ENCODE measurements at regions not wholly inside any gene's neighbourhood (a gene's known extent, or its start where the extent isn't known, plus 50 kb on each side); places are given as distances from the start of the nearest gene placed in this dataset.
A peak's percentile ranks its signal among the peaks of the same experiment; 100 is the strongest.

GRCh38 chr13:73691891-73692290, 442.3 kb downstream of the KLF12 start:
- H3K36me3 Mint-ChIP-seq, result peaks cover 82% of the 10 kb centered on the region

GRCh38 chr13:73687929-73688328, 446.3 kb downstream of the KLF12 start:
- peaks cover 37% of the 10 kb centered on the region for H3K36me3 ChIP-seq (ENCODE audit: control insufficient read depth, insufficient read depth, low read length)
- no peaks in the 10 kb centered on the region for H3K4me1 ChIP-seq (ENCODE audit: control insufficient read depth, insufficient read depth, low read length, poor library complexity, severe bottlenecking)
- H3K4me3 ChIP-seq (ENCODE audit: low read depth, low read length), result no peak overlapping the region
- H3K4me3 Mint-ChIP-seq, result no peak overlapping the region
- H3K27ac ChIP-seq (ENCODE audit: insufficient read depth, low read length, poor library complexity, severe bottlenecking), result no peak overlapping the region
- DNase-seq, result no peak
- no peaks in the 10 kb centered on the region for H3K9me3 Mint-ChIP-seq
- ATAC-seq (ENCODE audit: low read depth in 2 of 2), result no peak
- no peaks in the 10 kb centered on the region for H3K9me3 ChIP-seq (ENCODE audit: control insufficient read depth in 2 of 2, low read length in 2 of 2)
- H3K4me1 Mint-ChIP-seq, result peaks cover 0 to 18% (median 8%) of the 10 kb centered on the region in 4 donors
- no peak overlapping the region for H3K27ac Mint-ChIP-seq
- no peaks in the 10 kb centered on the region for H3K27me3 Mint-ChIP-seq
- peaks cover 52% of the 10 kb centered on the region for H3K36me3 Mint-ChIP-seq
- no peaks in the 10 kb centered on the region for H3K27me3 ChIP-seq (ENCODE audit: control insufficient read depth, insufficient read depth, low read length)

More at GRCh38 chr13:73691891-73692290, 442.3 kb downstream of the KLF12 start:
- peaks cover 0 to 8% (median 2%) of the 10 kb centered on the region in 4 donors for H3K4me1 Mint-ChIP-seq
- H3K4me3 Mint-ChIP-seq, result no peak overlapping the region
- Histone ChIP-seq H3K9me3 (ENCODE audit: control insufficient read depth in 2 of 2, low read length in 2 of 2) (no peaks in the 10 kb centered on the region), H3K27me3 (ENCODE audit: control insufficient read depth, insufficient read depth, low read length) (no peaks in the 10 kb centered on the region), H3K4me1 (ENCODE audit: control insufficient read depth, insufficient read depth, low read length, poor library complexity, severe bottlenecking) (no peaks in the 10 kb centered on the region), H3K4me3 (ENCODE audit: low read depth, low read length) (no peak overlapping the region), H3K36me3 (ENCODE audit: control insufficient read depth, insufficient read depth, low read length) (peaks cover 55% of the 10 kb centered on the region), H3K27ac (ENCODE audit: insufficient read depth, low read length, poor library complexity, severe bottlenecking) (no peak overlapping the region)
- peak overlapping the region in 1 of 3 donors; percentile 44 for H3K27ac Mint-ChIP-seq
- H3K27me3 Mint-ChIP-seq, result no peaks in the 10 kb centered on the region
- DNase-seq, result no peak
- no peak for ATAC-seq (ENCODE audit: low read depth in 2 of 2)
- no peaks in the 10 kb centered on the region for H3K9me3 Mint-ChIP-seq

GRCh38 chr13:73687087-73687486, 447.1 kb downstream of the KLF12 start:
- no peak overlapping the region for H3K4me3 Mint-ChIP-seq
- ATAC-seq (ENCODE audit: low read depth in 2 of 2), result no peak

DNA sequence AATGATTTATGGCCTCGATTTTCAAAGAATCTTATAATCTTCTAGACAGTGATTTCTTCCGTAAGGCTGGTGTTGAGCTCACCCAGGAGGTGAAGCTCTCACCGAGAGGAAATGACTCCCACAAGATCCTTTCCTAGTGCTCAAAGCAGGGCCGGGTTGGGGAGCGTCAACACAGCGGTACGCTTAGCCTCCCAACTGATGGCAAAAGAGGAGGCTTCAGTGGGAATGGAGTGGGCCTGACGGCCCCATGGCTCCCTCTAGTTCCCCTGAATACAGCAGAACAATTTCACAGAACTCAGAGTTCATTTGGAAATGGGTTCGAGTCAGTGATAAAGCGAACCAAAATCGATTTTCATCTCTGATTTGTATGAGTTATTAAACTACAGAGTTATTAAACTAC, 449.5 kb downstream of the KLF12 start:
- Histone ChIP-seq H3K27me3 (ENCODE audit: control insufficient read depth, insufficient read depth, low read length) (no peaks in the 10 kb centered on the region), H3K36me3 (ENCODE audit: control insufficient read depth, insufficient read depth, low read length) (peaks cover 18% of the 10 kb centered on the region), H3K4me3 (ENCODE audit: low read depth, low read length) (no peak overlapping the region), H3K27ac (ENCODE audit: insufficient read depth, low read length, poor library complexity, severe bottlenecking) (no peak overlapping the region), H3K4me1 (ENCODE audit: control insufficient read depth, insufficient read depth, low read length, poor library complexity, severe bottlenecking) (no peaks in the 10 kb centered on the region), H3K9me3 (ENCODE audit: control insufficient read depth in 2 of 2, low read length in 2 of 2) (no peaks in the 10 kb centered on the region)
- no peaks in the 10 kb centered on the region for H3K27me3 Mint-ChIP-seq
- no peak overlapping the region for H3K4me3 Mint-ChIP-seq
- no peak for DNase-seq
- no peak overlapping the region for H3K27ac Mint-ChIP-seq
- no peak for ATAC-seq (ENCODE audit: low read depth in 2 of 2)
- no peaks in the 10 kb centered on the region for H3K9me3 Mint-ChIP-seq
- peaks cover 39% of the 10 kb centered on the region for H3K36me3 Mint-ChIP-seq
- peaks cover 0 to 19% (median 12%) of the 10 kb centered on the region in 4 donors for H3K4me1 Mint-ChIP-seq

More at GRCh38 chr13:73687087-73687486, 447.1 kb downstream of the KLF12 start:
- no peaks in the 10 kb centered on the region for H3K9me3 ChIP-seq (ENCODE audit: control insufficient read depth in 2 of 2, low read length in 2 of 2)
- H3K9me3 Mint-ChIP-seq, result no peaks in the 10 kb centered on the region
- peak overlapping the region in 2 of 3 donors; percentile 21 to 48 for H3K27ac Mint-ChIP-seq
- no peaks in the 10 kb centered on the region for H3K27me3 Mint-ChIP-seq
- no peaks in the 10 kb centered on the region for H3K4me1 ChIP-seq (ENCODE audit: control insufficient read depth, insufficient read depth, low read length, poor library complexity, severe bottlenecking)
- H3K27me3 ChIP-seq (ENCODE audit: control insufficient read depth, insufficient read depth, low read length), result no peaks in the 10 kb centered on the region
- H3K36me3 Mint-ChIP-seq, result peaks cover 51% of the 10 kb centered on the region
- H3K4me3 ChIP-seq (ENCODE audit: low read depth, low read length), result no peak overlapping the region
- H3K4me1 Mint-ChIP-seq, result peaks cover 0 to 19% (median 10%) of the 10 kb centered on the region in 4 donors
- H3K27ac ChIP-seq (ENCODE audit: insufficient read depth, low read length, poor library complexity, severe bottlenecking), result no peak overlapping the region
- no peak for DNase-seq
- H3K36me3 ChIP-seq (ENCODE audit: control insufficient read depth, insufficient read depth, low read length), result peaks cover 29% of the 10 kb centered on the region

DNA sequence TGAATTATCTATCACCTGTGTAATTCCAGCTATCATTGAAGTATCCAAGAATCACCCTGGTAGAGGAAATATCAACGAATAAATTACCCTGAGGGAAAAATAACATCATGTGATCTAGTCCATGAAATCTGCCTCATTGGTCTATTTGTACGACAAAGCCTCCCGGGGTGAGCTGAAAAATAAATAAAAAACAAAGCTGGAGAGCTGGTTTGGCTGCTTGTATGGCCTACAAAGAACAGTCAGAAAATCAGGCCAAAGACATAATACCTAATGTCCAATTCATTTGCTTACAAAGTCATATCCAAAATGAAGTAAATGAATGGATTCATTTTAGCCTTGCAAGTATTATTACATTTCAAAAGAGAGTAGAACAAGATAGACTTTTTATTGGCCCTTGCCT, 449.9 kb downstream of the KLF12 start:
- no peak overlapping the region for H3K27ac Mint-ChIP-seq
- H3K27me3 Mint-ChIP-seq, result no peaks in the 10 kb centered on the region
- H3K27me3 ChIP-seq (ENCODE audit: control insufficient read depth, insufficient read depth, low read length), result no peaks in the 10 kb centered on the region
- no peak for DNase-seq
- peaks cover 14% of the 10 kb centered on the region for H3K36me3 ChIP-seq (ENCODE audit: control insufficient read depth, insufficient read depth, low read length)
- H3K4me3 Mint-ChIP-seq, result no peak overlapping the region
- no peaks in the 10 kb centered on the region for H3K9me3 ChIP-seq (ENCODE audit: control insufficient read depth in 2 of 2, low read length in 2 of 2)
- peaks cover 35% of the 10 kb centered on the region for H3K36me3 Mint-ChIP-seq
- no peaks in the 10 kb centered on the region for H3K4me1 ChIP-seq (ENCODE audit: control insufficient read depth, insufficient read depth, low read length, poor library complexity, severe bottlenecking)
- ATAC-seq (ENCODE audit: low read depth in 2 of 2), result no peak
- H3K4me3 ChIP-seq (ENCODE audit: low read depth, low read length), result no peak overlapping the region
- no peaks in the 10 kb centered on the region for H3K9me3 Mint-ChIP-seq
- H3K27ac ChIP-seq (ENCODE audit: insufficient read depth, low read length, poor library complexity, severe bottlenecking), result no peak overlapping the region
- peaks cover 0 to 17% (median 12%) of the 10 kb centered on the region in 4 donors for H3K4me1 Mint-ChIP-seq

DNA sequence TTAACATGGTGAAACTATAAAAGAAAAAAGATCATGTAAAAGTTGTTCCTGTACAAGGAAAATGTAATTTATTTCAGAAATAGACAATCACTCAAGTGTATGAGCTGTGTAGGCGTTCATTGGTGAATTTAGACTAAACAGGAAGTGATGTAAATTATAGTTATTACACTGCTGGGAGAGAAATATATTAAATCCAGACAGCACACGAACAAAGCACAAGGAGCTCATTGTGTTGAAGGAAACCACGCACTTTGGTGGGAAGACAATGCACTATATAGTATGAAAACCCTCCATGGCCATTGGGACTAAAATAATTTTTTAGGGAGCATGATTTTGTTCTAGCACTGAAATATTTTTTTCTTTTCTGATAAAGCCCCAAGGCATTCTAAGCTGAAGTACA, 450.5 kb downstream of the KLF12 start:
- Mint-ChIP-seq H3K9me3 (no peaks in the 10 kb centered on the region), H3K4me1 (peaks cover 0 to 15% (median 11%) of the 10 kb centered on the region in 4 donors), H3K27me3 (no peaks in the 10 kb centered on the region), H3K36me3 (peaks cover 35% of the 10 kb centered on the region), H3K4me3 (no peak overlapping the region), H3K27ac (peak overlapping the region in 1 of 3 donors; percentile 56)
- H3K4me1 ChIP-seq (ENCODE audit: control insufficient read depth, insufficient read depth, low read length, poor library complexity, severe bottlenecking), result no peaks in the 10 kb centered on the region
- H3K36me3 ChIP-seq (ENCODE audit: control insufficient read depth, insufficient read depth, low read length), result peaks cover 11% of the 10 kb centered on the region
- DNase-seq, result no peak
- no peak for ATAC-seq (ENCODE audit: low read depth in 2 of 2)
- H3K4me3 ChIP-seq (ENCODE audit: low read depth, low read length), result no peak overlapping the region
- no peak overlapping the region for H3K27ac ChIP-seq (ENCODE audit: insufficient read depth, low read length, poor library complexity, severe bottlenecking)
- no peaks in the 10 kb centered on the region for H3K27me3 ChIP-seq (ENCODE audit: control insufficient read depth, insufficient read depth, low read length)
- no peaks in the 10 kb centered on the region for H3K9me3 ChIP-seq (ENCODE audit: control insufficient read depth in 2 of 2, low read length in 2 of 2)

DNA sequence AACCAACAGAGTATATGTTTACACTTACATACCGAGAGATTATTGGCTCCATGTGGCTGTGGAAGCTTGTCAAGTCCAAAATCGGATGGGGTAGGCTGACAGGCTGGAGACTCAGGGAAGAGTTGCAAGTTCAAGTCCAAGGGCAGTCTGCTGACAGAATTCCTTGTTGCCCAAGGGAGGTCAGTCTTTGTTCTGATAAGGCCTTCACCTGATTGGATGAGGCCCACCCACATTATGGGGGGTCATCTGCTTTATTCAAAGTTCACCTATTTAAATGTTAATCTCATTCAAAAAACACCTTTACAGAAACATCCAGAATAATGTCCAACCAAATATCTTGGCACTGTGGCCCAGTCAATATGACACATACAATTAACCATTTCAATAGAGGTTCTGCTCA, 452.4 kb downstream of the KLF12 start:
- Mint-ChIP-seq H3K27ac (no peak overlapping the region), H3K4me1 (peaks cover 0 to 15% (median 10%) of the 10 kb centered on the region in 4 donors), H3K36me3 (peaks cover 20% of the 10 kb centered on the region), H3K27me3 (no peaks in the 10 kb centered on the region), H3K4me3 (peak overlapping the region in 1 of 4 donors; percentile 76), H3K9me3 (no peaks in the 10 kb centered on the region)
- Histone ChIP-seq H3K27me3 (ENCODE audit: control insufficient read depth, insufficient read depth, low read length) (no peaks in the 10 kb centered on the region), H3K9me3 (ENCODE audit: control insufficient read depth in 2 of 2, low read length in 2 of 2) (no peaks in the 10 kb centered on the region), H3K27ac (ENCODE audit: insufficient read depth, low read length, poor library complexity, severe bottlenecking) (no peak overlapping the region), H3K4me3 (ENCODE audit: low read depth, low read length) (no peak overlapping the region), H3K36me3 (ENCODE audit: control insufficient read depth, insufficient read depth, low read length) (peaks cover 8% of the 10 kb centered on the region), H3K4me1 (ENCODE audit: control insufficient read depth, insufficient read depth, low read length, poor library complexity, severe bottlenecking) (no peaks in the 10 kb centered on the region)
- DNase-seq (no peak), ATAC-seq (ENCODE audit: low read depth in 2 of 2) (no peak)

- H3K4me3 ChIP-seq (ENCODE audit: low read depth, low read length), result no peak overlapping the region
- no peaks in the 10 kb centered on the region for H3K9me3 ChIP-seq (ENCODE audit: control insufficient read depth in 2 of 2, low read length in 2 of 2)
- H3K27me3 Mint-ChIP-seq, result no peaks in the 10 kb centered on the region
- peaks cover 0 to 15% (median 8%) of the 10 kb centered on the region in 4 donors for H3K4me1 Mint-ChIP-seq
- no peak overlapping the region for H3K27ac Mint-ChIP-seq
- H3K36me3 Mint-ChIP-seq, result peaks cover 20% of the 10 kb centered on the region
- no peak overlapping the region for H3K27ac ChIP-seq (ENCODE audit: insufficient read depth, low read length, poor library complexity, severe bottlenecking)
- DNase-seq (no peak), ATAC-seq (ENCODE audit: low read depth in 2 of 2) (no peak)
- no peaks in the 10 kb centered on the region for H3K9me3 Mint-ChIP-seq
- peaks cover 8% of the 10 kb centered on the region for H3K36me3 ChIP-seq (ENCODE audit: control insufficient read depth, insufficient read depth, low read length)
- H3K4me1 ChIP-seq (ENCODE audit: control insufficient read depth, insufficient read depth, low read length, poor library complexity, severe bottlenecking), result no peaks in the 10 kb centered on the region
- H3K4me3 Mint-ChIP-seq, result no peak overlapping the region
- no peaks in the 10 kb centered on the region for H3K27me3 ChIP-seq (ENCODE audit: control insufficient read depth, insufficient read depth, low read length)
Measured at GRCh38 chr13:73681015-73681414, 453.2 kb downstream of the KLF12 start.

All from CD4-positive, CD25-positive, alpha-beta regulatory T cell (primary cell).